Mesodermal cell (in vitro differentiated cells): ENCODE measurements at regions not wholly inside any gene's neighbourhood (a gene's known extent, or its start where the extent isn't known, plus 50 kb on each side); places are given as distances from the start of the nearest gene placed in this dataset.

Experiments used
- H3K27ac ChIP-seq: 2 replicates; pipeline ENCODE4 v1.7.0; 2013; ENCODE audit warnings: mild to moderate bottlenecking, low read depth, low read length, moderate library complexity; ENCODE audit not compliant: severe bottlenecking
- H3K36me3 ChIP-seq: 2 replicates; pipeline ENCODE4 v1.7.1; 2013; ENCODE audit warnings: mild to moderate bottlenecking, low read length, moderate library complexity; ENCODE audit not compliant: control insufficient read depth, insufficient read depth
- H3K4me1 ChIP-seq: one replicate; pipeline ENCODE4 v1.7.1; 2013; ENCODE audit warnings: mild to moderate bottlenecking, low read length; ENCODE audit not compliant: insufficient read depth, control insufficient read depth, poor library complexity, severe bottlenecking
- H3K4me3 ChIP-seq: 2 replicates; pipeline ENCODE4 v1.7.0; 2013; ENCODE audit warnings: low read length, control low read depth, mild to moderate bottlenecking; ENCODE audit not compliant: insufficient read depth, poor library complexity, severe bottlenecking; ENCODE audit errors: extremely low read depth
- H3K9me3 ChIP-seq: 2 replicates; pipeline ENCODE4 v1.7.1; 2013; ENCODE audit warnings: mild to moderate bottlenecking, low read length, moderate library complexity; ENCODE audit not compliant: control insufficient read depth
- WGBS, 2 experiments: methylation state at CpG; one replicate each; pipeline ENCODE4 v1.1.5; 2013; ENCODE audit warnings: missing lambda C conversion rate in 2 of 2; ENCODE audit not compliant: insufficient coverage in 2 of 2; 5-methylcytosine and 5-hydroxymethylcytosine counted together

- H3K36me3 ChIP-seq: no peaks in the 10 kb centered on the region
- H3K4me3 ChIP-seq: no peak overlapping the region
- H3K27ac ChIP-seq: no peak overlapping the region
- 75 to 100% methylated on average over 1 of the region's 2 CpGs for WGBS, 2 experiments
- no peaks in the 10 kb centered on the region for H3K9me3 ChIP-seq
- H3K4me1 ChIP-seq: no peaks in the 10 kb centered on the region
Measured at GRCh38 chr1:199310708-199311107, 671.9 kb downstream of the PTPRC start.

- no peak overlapping the region for H3K4me3 ChIP-seq
- no peaks in the 10 kb centered on the region for H3K9me3 ChIP-seq
- no peaks in the 10 kb centered on the region for H3K36me3 ChIP-seq
- WGBS, 2 experiments: 75 to 90% methylated on average over 2 of the region's 5 CpGs
- no peaks in the 10 kb centered on the region for H3K4me1 ChIP-seq
- H3K27ac ChIP-seq: no peak overlapping the region
Measured at GRCh38 chr1:199311478-199312262, 672.8 kb downstream of the PTPRC start.

GRCh38 chr1:199312626-199313025 lies 673.8 kb downstream of the PTPRC start:
- WGBS, 2 experiments: no CpG with 5 or more reads among the region's 2 CpGs
- no peaks in the 10 kb centered on the region for H3K36me3 ChIP-seq
- no peak overlapping the region for H3K27ac ChIP-seq
- H3K4me1 ChIP-seq: no peaks in the 10 kb centered on the region
- no peak overlapping the region for H3K4me3 ChIP-seq
- no peaks in the 10 kb centered on the region for H3K9me3 ChIP-seq

GRCh38 chr1:199313444-199313843 lies 674.6 kb downstream of the PTPRC start:
- Histone ChIP-seq H3K27ac (no peak overlapping the region), H3K4me3 (no peak overlapping the region), H3K36me3 (no peaks in the 10 kb centered on the region), H3K9me3 (no peaks in the 10 kb centered on the region), H3K4me1 (no peaks in the 10 kb centered on the region)
- WGBS, 2 experiments: no CpG with 5 or more reads among the region's 2 CpGs

GRCh38 chr1:199319341-199319740 lies 680.5 kb downstream of the PTPRC start:
- Histone ChIP-seq H3K9me3 (no peaks in the 10 kb centered on the region), H3K36me3 (no peaks in the 10 kb centered on the region), H3K4me3 (no peak overlapping the region), H3K27ac (no peak overlapping the region), H3K4me1 (no peaks in the 10 kb centered on the region)
- 100% methylated on average over 1 of the region's 3 CpGs for WGBS, 2 experiments

GRCh38 chr1:199322278-199322677 lies 683.4 kb downstream of the PTPRC start:
- H3K9me3 ChIP-seq: peaks cover 7% of the 10 kb centered on the region
- 94 to 100% methylated on average over 1 of the region's 1 CpG for WGBS, 2 experiments
- H3K4me1 ChIP-seq: no peaks in the 10 kb centered on the region
- no peak overlapping the region for H3K4me3 ChIP-seq
- H3K27ac ChIP-seq: no peak overlapping the region
- no peaks in the 10 kb centered on the region for H3K36me3 ChIP-seq

GRCh38 chr1:199333180-199333579 lies 694.3 kb upstream of the NR5A2 start:
- H3K4me1 ChIP-seq: no peaks in the 10 kb centered on the region
- no CpG with 5 or more reads among the region's 3 CpGs for WGBS, 2 experiments
- H3K27ac ChIP-seq: no peak overlapping the region
- no peak overlapping the region for H3K4me3 ChIP-seq
- no peaks in the 10 kb centered on the region for H3K36me3 ChIP-seq
- H3K9me3 ChIP-seq: no peaks in the 10 kb centered on the region

GRCh38 chr1:199335496-199335895 lies 692.0 kb upstream of the NR5A2 start:
- no peaks in the 10 kb centered on the region for H3K9me3 ChIP-seq
- H3K4me3 ChIP-seq: no peak overlapping the region
- H3K4me1 ChIP-seq: no peaks in the 10 kb centered on the region
- 100% methylated on average over 1 of the region's 1 CpG; no CpG with 5 or more reads in 1 of the 2 experiments for WGBS, 2 experiments
- no peak overlapping the region for H3K27ac ChIP-seq
- H3K36me3 ChIP-seq: no peaks in the 10 kb centered on the region

- WGBS, 2 experiments: 93 to 100% methylated on average over 2 to 4 of the region's 4 CpGs
- H3K4me3 ChIP-seq: no peak overlapping the region
Measured at GRCh38 chr1:199336745-199337640, 690.5 kb upstream of the NR5A2 start.

GRCh38 chr1:199338760-199339159 lies 688.8 kb upstream of the NR5A2 start:
- H3K27ac ChIP-seq: no peak overlapping the region
- no CpG with 5 or more reads among the region's 1 CpG for WGBS, 2 experiments
- no peak overlapping the region for H3K4me3 ChIP-seq
- no peaks in the 10 kb centered on the region for H3K36me3 ChIP-seq
- no peaks in the 10 kb centered on the region for H3K4me1 ChIP-seq
- H3K9me3 ChIP-seq: no peaks in the 10 kb centered on the region

More at GRCh38 chr1:199336745-199337640, 690.5 kb upstream of the NR5A2 start:
- Histone ChIP-seq H3K4me1 (no peaks in the 10 kb centered on the region), H3K36me3 (no peaks in the 10 kb centered on the region), H3K9me3 (no peaks in the 10 kb centered on the region), H3K27ac (no peak overlapping the region)
